ENCODE measurements at regions not wholly inside any gene's neighbourhood (a gene's known extent, or its start where the extent isn't known, plus 50 kb on each side); places are given as distances from the start of the nearest gene placed in this dataset.
"Not testable (repeated sequence)": the region's sequence is repeated elsewhere in the genome, so short reads cannot be mapped to it uniquely, and the experiment has no call there.

DNA sequence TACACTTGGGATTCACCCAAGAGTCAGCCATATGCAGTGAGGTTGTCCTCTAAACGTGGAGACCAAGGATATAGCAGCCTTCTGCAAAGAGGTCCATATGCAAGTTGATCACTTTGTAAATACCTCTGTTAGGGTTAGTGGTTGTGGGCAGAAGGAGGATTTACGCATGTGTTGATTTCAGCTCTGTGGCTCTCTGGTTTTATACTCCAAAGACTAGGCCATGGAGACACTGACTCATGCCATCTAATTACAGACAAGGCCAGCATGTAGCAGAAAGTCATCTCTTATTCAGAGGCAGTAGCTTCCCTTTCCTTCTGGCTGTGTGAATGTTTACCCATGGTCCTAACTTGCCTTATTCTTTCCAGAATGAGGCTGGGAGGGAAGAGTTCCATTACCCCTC, 140.9 kb upstream of the GOLGA6L4 start:
- DNase-seq, result not testable (repeated sequence)

DNA sequence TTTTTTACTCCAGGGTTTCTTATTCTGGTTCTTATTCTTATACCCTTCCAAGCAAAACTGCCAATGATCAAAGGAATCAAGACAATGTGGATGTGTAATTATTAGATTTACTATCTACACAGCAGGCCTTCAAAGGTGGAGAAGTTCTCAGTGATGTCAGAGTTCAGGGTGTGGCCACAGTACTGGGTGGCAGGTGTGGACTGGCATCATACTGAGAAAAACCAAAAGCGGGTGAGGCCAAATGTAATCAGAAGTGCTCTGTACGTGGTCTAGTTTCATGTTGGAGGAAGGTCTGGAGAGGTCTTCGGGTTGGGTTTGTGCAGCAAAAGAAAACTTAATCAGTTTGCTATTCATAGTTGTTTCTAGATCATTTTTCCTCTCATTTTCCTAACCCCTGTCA, 138.5 kb upstream of the GOLGA6L4 start:
- DNase-seq, result not testable (repeated sequence)

DNA sequence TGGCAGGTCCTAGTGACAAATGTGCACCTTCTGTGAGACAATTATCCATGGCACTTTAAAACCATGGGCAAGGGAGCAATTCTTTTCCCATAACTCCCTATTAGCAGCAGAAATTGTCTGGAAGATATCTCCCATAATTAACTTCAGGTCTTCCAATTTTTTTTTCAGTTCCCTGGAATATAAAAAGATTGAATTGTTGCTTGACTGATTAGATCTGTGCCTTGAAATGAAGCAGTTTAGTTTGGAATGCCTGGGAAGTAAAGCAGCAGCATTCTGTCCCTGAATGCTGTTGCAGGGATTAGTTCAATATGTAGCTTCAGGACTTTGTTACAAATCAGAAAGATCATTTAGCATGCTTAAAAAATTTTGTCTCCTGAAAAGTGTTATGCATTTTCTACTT, 137.0 kb upstream of the GOLGA6L4 start:
- DNase-seq, result no peak

DNA sequence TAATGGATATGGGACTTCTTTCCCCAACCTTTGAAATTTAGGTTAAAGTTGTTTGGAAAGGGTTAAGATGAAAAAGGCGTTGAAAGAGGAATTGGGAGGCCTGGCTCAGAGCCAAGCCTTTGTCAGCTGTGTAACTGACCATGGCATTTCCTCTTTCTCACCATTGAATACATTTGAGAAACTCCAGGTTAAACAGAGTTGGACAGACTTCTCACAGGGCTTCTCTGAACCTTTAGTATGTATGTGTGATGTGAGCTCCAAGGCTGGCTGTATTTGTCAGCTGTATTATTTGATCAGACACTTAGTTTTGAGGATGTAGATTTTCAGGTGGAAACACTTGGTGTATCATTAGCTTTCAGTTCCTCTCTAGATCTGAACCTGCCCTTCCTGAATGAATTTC, 136.4 kb upstream of the GOLGA6L4 start:
- no peak for DNase-seq

DNA sequence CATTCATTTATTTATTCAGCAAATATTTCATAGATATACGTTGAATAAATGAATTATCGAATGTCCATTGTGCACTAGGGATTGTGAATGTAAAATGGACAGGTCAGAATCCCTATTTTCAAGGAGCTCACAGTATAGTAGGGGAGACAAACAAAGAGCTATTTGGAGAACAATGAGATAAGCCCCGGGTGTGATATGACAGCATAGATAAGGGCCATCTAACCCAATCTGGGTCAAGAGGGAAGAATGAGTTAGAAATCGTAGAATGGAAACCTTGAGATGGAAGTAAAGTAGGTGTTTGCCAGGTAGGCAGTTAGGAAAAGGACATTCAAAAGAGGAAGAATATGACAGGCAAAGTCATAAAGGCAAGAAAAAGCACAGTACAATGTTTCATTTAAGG, 132.2 kb upstream of the GOLGA6L4 start:
- no peak for DNase-seq

DNA sequence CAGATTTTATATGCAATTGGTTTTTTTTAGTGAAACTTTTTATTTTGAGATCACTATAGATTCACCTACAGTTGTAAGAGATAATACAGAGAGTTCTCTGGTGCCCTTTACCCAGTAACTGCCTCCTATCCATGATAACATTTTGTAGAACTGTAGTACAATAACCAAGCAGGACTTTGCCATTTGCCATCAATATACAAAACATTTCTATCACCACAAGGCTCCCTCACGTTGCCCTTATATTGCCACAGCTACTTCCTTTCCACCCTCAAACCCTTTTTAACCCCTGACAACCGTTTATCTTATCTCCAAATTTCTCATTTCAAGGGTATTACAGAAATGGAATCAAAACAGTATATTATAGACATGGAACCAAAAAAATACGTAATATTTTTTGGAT, 130.7 kb upstream of the GOLGA6L4 start:
- no peak for DNase-seq

DNA sequence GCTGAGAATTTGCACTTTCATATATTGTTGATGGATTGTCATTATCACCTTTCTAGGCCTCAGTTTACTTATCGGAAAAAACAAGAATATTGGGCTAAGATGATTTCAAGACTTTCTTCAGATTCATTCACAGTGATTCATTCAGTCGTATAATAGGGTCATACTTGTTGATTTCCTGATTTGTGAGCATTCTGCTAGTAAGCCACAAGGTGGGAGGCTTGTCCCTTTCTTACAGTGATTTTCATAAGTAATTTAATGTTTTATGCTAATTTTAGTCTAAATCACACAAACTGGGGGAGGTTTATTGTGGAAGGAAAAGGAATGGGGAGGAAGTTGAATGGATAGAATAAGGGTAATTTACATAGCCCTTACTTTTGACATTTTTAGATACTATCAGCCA, 126.8 kb upstream of the GOLGA6L4 start:
- no peak for DNase-seq

DNA sequence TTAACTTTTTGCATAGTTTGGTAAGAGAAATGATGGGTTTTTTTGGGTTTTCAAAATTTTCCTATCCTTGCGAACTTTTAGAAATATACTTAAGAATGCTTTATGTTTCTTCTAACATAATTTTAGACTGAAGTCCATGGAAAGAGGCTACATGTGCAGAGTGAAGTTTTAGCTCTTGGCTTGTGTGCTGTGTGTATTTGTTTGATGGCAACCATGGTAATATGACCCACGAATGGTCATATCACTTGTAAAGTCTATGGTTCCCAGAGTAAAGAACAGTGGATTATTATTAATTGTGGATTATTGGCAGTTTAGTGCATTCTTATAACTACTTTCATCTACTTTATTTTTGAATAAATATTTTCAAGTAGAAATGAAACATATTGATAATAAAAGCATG, 124.0 kb upstream of the GOLGA6L4 start:
- no peak for DNase-seq

- no peak for DNase-seq
These were observed 123.5 kb upstream of the GOLGA6L4 start for GRCh38 chr15:84112025-84112424.

GRCh38 chr15:84113919-84114318, 121.7 kb upstream of the GOLGA6L4 start:
- DNase-seq, result no peak

- DNase-seq, result not testable (repeated sequence)
These were observed 120.9 kb upstream of the GOLGA6L4 start for GRCh38 chr15:84114680-84115079.

DNA sequence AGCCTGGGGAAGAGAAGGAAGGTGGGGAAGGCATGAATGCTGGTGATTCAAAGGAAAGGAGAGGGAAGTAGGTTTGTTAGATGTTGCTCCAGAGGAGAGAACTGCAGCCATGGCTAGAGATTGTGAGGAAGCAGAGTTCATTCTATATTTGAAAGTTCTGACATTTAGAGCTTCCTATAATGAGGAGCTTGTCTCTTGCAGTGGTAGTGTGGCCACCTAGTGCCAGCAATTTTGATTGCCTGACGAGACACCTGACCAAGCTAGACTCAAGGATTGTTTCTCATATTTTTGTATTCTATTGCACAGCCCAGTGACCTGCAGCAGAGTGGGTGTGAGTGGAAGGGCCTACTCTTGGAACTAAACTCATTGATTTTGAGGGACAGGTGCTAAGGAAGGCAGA, 116.2 kb upstream of the GOLGA6L4 start:
- DNase-seq, result not testable (repeated sequence)

GRCh38 chr15:84120903-84121302, 114.7 kb upstream of the GOLGA6L4 start:
- DNase-seq, result not testable (repeated sequence)

DNA sequence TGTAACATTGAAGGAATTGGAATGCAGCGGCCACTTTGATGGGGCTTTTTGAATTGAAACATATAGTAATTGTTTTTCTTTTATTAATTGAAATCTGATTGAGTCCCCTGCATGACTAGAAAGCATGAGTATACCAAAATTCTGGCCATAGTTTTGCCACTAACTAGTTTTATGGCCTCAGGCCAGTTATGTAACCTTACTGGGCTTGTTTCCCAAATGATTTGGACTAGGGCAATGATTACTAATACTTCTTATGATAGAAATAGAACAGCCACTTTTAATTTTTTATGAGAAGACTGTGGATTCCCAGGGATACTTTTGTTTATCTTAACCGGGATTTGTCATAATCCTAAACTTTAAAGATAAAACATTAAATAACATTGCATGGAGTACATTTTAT, 106.9 kb upstream of the GOLGA6L4 start:
- not testable (repeated sequence) for DNase-seq

DNA sequence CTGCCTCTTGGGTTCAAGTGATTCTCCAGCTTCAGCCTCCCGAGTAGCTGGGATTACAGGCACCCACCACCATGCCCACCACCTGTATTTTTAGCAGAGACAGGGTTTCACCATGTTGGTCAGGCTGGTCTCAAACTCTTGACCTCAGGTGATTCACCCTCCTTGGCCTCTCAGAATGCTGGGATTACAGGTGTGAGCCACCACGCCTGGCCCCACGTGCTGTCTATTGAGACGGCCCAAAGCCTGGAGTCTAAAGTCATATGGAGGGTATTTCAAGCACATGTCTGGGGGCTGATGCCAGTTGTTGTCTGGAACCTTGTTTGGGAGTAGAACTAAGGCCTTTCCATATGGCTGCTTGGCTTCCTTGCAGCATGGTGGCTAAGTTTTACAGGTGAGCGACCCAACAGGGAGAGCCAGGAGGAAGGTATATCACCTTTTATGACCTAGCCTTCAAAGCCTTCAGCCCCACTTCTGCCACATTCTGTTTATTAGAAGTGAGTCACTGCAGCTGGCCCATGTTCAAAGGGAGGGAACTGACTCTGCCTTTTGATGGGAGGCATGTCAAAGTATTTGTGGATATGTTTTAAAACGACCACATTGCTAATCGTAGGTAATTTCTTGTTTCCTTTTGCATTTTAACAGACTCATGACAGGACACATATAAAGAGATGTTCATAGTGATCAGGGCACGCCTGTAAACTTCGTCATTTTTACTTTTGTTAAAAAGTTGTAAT, 105.3 kb upstream of the GOLGA6L4 start:
- DNase-seq, result not testable (repeated sequence)

DNA sequence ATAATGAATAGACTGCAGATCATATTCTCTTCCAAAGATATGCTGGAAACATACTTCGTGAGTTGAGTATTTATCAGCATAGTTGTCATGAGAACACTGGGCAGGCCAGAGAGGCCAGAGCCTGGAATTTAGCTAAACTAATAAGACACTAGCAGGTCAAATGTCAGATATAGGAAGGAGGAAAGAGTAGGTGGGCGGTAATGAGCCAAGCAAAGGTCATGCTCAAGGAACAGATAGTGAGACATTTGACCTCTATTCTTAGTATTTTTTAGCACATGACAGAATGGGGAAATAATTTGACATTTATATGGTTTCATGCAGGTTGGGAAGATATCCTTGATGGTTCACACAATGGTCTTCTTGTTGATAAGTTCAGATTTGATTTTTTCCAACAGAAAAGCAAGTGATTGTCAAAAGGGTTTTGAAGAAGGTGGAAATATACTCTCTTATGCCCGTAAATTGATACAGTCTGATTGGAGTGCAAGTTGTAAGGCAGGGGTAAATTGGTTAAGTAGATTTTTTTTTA, 99.6 kb upstream of the GOLGA6L4 start:
- not testable (repeated sequence) for DNase-seq

- DNase-seq, result peak; percentile 83
These were observed 92.7 kb upstream of the GOLGA6L4 start for GRCh38 chr15:84142888-84143337.

DNA sequence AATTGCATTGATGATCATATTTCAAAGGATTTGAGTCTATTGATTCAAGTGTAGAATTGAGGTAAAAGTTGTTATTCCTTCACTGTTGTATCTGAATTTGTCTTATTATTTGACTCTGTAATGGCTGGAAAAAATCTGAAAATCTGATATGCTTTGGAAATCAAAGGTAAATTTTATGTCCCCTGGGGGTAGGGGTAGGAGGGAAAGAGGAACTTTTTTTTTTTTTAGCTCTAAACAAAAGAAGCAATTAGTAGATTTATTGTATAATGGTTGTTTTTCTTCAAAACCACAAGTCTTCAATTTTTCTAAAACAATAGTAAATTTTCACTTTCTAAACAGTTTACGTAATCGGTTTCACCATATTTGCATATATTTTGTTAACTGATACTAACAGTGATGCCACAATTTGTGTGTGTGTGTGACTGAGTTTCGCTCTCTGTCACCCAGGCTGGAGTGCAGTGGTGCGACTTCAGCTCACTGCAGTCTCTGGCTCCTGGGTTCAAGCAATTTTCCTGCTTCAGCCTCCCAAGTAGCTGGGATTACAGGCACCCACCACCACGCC, 91.7 kb upstream of the GOLGA6L4 start:
- DNase-seq, result no peak

- DNase-seq, result not testable (repeated sequence)
These were observed 90.6 kb upstream of the GOLGA6L4 start for GRCh38 chr15:84144946-84145345.

- DNase-seq, result not testable (repeated sequence)
These were observed 89.3 kb upstream of the GOLGA6L4 start for GRCh38 chr15:84146299-84146698.

DNA sequence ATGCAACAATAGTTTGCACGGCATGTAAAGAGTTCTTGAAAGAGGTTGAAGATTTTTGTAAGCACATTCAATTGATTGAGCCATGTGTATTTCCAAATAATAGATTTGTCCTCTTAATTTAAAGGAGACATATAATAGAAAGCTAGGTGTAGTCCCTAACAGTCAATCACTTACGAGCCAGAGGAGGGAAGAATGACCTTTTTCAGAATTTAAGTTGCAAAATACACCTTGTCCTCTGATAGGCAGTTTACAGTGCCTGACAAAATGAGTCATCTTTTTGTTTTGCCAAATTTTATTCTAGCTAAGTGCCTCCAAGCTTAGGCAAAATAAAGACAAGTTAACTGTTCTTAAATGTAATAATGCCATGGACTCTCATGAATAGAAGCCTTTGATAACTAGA, 88.3 kb upstream of the GOLGA6L4 start:
- DNase-seq, result not testable (repeated sequence)

GRCh38 chr15:84151205-84151931, 84.2 kb upstream of the GOLGA6L4 start:
- no peak for DNase-seq

GRCh38 chr15:84152381-84152979, 83.1 kb upstream of the GOLGA6L4 start:
- not testable (repeated sequence) for DNase-seq

All from right hindlimb (tissue), 1 donor.